Fibroblast of skin of left biceps (primary cell): ENCODE measurements at regions not wholly inside any gene's neighbourhood (a gene's known extent, or its start where the extent isn't known, plus 50 kb on each side); places are given as distances from the start of the nearest gene placed in this dataset.

Experiments used
- DNase-seq, 2 experiments: peaks; one replicate each; pipeline ENCODE4 v3.0.0-alpha.2; 2013; ENCODE audit warnings: low read depth in 2 of 2

DNA sequence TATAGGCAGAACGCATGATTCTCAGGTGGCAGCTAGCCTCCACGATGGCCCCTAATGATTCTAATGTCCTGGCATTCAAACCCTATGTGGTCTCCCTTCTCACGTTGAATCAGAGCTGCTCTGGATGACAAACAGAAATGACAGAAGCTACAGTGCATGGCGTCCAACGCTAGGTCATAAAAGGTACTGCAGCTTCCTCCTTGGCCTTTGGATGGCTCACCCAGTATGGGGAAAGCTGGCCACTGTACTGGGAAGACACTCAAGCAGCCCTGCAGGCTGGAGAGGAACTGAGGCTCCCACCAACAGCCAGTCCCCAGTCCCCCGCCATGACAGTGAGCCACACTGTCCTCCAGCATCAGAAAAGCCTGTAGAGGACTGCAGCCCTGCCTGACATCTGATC, 286.3 kb downstream of the FAM43A start:
- no peak for DNase-seq

DNA sequence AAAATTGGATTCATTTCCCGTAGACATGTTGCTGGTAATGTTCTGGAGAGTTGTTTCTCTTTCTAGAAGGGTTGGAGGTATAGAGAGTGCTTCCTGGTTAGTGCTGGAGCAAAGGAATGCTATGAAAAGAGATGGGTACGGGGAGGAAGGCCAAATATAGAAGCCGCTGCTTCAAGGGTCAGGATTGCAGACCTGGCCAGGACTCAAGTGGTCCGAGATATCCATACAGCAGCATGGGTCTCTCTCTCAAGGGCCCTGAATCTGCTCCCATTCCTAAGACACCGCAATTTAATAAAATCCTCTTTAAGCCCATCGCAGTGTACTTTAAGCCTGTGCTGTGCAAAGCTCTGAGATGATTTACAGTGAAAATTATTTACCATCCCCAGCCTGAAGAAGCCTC, 287.0 kb downstream of the FAM43A start:
- DNase-seq, result no peak

DNA sequence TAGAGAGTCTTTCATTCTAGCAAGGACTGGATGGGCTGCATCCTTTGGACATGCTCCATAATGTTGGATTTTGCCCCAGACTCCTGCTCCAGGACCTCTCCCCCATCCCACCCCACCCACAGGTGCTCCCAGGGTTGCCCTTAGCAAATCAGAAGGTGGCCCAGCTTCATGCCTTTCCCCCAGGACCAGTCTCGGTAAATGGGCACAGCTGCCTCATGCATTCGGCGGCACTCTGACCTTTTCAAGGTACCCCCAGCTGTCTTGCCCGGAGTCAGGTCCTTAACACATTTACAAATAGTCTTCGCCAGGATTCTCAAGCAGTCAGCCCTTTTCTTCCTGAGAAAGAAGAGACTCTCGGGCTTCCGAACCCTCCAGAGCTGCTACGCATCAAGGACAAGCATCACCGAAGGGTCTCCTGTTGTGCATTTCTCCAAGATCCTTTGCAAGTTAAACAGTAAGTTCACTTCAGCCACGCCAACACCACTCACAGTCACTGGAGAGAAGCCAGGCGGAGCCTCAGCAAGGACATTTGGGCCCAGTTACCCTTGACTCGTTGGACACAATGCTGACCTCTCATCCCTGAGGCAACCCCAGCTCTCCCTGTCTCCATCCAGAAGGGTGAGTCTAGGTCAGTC, 287.8 kb downstream of the FAM43A start:
- DNase-seq, result no peak

DNA sequence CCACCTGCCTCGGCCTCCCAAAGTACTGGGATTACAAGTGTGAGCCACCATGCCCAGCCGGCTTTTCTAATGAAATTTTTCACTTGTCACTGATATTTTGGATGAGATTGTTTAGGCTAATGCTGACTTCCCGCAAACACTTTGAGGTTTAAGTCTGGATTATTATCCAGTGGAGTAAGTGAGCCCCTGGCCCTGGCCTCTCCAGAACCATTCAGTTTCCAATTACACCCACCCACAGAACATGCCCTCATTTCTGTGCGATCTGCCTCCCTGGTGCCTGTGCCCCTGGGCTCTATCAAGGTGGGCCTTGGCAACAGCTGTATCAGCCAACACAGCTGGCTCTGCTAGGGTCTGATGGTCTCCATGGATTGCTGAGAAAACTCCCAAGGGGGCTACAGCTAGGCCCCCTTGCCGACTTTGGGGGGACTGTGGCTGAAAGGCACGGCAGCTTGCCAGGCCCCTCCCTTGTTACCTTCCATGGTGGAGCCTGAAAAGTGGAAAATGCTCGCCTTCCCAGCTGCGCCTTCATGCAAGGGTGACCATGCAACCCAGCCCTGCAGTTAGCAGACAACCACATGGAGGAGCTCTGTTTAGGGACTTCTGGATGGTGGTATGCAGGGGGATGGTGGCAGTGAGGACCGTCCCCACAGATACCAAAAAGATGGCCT, 288.9 kb downstream of the FAM43A start:
- DNase-seq, result no peak

DNA sequence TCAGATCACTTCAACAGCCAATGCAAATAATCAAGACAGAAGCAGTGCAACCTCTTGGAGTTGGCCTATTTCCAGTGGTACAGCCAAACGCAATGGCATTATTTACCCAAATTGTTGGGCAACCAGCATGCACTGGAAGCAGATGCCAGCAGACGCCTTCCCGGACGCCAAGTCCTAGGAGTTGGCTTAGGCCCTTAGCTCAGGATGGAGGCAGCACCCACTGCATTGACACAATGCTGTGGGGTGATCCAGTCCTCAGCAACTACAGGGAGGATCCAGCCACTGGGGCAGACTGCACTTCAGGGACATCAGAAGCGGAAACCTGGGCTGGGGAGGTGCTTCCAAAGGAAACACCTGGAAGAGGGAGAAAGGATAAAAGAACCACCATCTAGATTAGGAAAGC, 290.4 kb downstream of the FAM43A start:
- DNase-seq, result no peak

DNA sequence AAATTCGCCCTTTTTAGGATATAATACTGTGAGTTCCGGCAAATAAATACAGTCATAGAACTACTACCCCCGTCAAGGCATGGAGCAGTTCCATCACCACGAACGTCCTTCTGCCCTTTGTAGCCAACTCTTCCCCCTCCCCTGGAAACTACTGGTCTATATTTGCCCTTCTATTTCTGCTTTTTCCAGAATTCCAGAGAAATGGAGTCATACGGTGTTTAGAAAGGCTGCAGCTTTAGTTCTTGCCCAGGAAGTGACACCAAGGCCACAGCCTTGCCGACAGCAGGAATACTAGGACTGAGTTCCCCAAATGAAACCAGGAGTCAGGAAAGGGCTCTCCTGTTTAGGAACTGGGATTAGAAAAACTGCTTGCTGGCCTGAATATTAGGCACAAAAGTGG, 291.2 kb downstream of the FAM43A start:
- DNase-seq, result no peak

DNA sequence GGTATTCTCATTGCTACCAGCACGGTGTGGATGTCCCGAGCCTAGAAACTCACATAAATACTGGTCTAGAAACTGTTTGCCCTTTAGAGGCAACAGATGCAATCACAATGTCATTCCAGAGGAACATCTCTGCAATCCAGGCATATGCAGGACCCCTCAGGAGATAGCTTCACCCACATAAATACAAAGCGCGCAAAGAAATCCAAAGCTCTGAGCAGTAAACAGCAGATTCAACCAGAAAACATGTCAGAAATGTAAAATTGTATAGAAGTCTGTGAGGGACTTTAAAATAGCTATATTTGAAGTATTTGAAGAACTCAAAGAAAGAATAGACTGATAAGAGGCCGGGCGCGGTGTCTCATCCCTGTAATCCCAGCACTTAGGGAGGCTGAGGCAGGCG, 291.7 kb downstream of the FAM43A start:
- no peak for DNase-seq

DNA sequence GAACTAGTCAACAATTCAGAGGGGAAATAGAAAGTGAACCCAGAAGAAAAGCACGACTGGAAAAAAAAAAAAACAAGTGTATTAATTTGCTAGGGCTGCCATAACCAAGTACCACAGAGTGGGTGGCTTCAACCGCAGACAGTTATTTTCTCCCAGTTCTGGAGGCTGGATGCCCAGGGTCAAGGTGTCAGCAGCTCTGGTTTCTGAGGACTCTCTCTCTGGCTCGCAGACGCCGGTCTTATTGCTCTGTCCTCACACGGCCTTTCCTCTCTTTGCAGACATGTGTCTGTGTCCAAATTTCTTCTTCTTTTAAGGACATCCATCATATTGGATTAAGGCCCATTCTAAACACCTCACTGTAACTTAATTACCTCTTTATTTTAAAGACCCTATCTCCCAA, 291.8 kb downstream of the XXYLT1 start:
- DNase-seq, result no peak

DNA sequence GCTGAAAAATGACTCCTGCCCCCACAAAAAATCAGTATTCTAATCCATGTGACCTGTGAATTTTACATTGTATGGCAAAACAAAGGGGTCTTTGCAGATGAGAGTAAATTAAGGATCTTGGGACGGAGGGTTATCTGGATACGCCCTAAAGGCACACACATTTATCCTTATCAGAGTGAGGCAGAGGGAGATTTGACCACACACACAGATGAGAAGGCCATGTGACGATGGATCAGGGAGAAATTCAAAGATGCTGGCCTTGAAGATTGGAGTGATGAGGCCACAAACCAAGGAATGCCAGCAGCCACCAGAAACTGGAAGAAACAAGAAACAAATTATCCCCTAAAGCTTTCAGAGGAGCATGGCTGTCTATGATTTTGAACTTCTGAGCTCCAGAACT, 288.5 kb downstream of the XXYLT1 start:
- no peak for DNase-seq

DNA sequence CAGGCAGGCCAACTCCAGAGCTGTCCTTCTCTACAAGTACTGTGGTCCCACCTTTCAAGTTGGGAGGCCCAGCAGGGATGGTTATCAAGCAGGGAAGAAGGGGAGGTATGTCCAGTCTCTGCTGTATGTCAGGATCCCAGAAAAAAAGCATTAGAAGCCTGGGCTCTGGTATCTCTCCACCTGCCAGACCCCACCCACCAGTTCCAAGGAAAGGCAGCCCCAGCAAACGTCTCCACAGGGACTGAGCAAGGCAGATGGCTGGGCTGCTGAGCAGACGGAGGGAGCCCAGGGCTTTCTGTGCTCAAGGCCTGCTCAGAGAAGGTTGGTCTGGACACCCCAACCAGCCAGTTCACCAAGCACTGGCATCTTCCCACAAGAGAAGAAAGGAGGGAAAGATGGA, 287.8 kb downstream of the XXYLT1 start:
- DNase-seq, result no peak

DNA sequence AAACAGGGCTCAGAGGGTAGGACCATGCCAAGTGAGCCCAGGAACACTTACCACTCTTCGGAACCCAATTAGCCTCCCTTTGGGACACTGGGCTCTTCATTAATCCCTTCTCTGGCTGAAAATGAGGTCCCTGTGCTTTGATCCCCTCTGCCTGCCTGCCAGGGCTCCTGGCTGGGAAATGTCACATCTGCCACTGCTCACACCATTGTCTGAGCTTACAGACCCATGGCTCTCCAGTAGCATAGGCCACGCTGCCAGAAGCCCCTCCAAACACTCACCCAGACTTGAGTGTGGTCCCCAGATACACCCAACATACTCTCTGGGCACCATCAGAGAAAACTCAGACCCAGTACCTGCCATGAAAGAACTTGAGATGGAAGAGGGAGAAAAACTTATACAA, 287.3 kb downstream of the XXYLT1 start:
- DNase-seq, result no peak

DNA sequence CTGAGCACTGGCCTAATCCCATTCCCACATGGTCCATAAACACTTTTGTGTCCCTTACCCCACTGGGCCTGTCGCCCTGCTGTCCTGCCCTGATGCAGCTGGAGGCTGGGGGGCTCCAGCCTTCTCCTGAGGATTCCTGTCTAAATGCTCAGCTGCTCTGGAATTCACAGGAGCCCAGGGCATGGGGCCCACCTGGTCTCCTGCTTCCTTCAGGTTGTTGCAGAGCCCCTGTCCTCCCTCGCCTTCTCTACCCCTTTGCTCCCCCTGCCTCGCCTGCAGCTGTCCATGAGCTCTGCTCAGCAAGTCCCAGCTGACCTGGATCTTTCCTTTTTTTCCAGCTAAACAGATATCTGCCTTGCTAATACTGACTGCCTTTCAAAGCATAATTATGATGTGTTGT, 286.9 kb downstream of the XXYLT1 start:
- DNase-seq, result no peak

DNA sequence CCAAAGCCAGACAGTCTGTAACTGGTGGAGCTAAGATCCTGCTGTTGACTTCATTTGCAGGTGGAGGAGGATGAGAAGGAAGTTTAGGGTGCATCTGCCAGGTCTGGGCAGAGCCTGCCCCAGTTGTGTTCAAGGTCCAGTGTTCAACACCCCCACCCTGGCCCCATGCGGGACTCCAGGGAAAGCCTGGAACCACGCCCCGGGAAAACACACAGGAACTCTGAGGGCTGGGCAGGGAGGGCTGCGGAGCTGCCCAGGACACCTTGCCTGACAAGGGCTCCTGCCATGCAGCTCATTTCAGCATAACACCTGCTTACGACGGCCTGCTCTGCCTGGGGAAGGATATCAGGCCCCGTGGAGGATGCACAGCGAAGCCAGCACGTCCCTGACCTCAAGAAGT, 286.3 kb downstream of the XXYLT1 start:
- no peak for DNase-seq

DNA sequence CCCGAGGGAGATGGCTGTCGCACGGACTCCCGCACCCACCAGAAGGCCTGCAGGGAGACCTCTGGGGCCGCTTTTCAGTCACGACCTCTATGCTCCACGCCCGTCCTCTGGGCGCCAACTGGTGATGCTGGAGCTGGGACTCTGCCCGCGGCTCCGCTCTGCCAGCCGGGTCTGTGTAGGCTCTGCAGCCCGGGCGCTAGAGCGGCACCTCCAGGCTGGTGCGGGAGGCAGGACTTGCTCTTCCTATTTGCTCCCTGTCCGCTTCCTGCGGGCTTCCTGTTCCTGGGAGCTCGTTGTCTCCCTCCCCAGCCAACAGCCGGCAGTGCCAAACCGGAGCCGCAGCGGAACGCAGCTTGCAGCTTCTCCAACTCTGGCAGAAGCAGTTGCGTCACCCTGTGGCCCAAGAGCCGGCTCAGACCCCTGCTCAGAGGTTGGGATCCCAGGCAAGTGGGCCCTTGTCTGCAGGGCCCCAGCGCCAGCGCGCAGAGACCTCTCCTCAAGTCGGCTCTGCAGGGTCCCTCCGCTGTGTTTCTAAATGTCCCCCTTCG, 285.9 kb downstream of the XXYLT1 start:
- peak; percentile 17 to 25 for DNase-seq

DNA sequence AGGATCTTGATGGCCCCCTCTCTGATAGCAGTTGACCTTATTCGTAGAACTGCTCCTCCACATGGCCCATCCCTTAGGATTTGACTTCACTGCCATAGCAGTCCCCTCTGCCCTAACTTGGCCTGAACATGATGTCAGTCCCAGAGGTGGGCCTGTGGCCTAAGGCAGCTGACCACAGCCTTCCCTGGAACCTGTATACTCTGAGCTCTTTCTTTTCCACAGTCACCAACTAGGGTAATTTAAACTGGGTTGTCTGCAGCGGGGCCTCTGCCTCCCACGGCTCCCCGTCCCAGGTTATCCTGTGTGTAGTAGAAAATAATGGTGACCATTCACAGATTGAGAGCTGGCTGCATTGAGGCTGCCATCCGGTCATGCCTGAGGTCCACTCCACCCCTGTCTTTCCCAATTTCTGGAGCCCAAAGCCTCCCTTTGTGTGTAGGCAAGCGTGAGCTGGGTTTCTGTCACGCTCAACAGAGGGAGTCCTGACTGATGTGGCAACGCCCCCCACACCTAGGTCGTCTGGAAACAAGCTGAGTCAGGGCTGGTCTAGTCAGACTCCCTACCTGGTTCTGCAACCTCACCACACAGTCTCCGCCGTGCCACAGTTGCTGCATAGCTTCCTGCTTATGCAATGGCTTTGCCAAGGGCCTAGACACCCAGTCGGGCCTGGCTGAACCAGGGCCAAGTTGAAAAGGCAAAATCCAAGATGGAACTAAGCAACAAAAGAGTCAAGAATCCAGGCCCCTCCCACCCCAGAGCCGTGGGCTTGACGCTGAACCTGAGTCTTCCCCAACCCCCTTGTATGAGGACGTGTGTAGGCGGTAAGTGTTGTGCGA, 284.5 kb downstream of the XXYLT1 start:
- DNase-seq, result no peak

DNA sequence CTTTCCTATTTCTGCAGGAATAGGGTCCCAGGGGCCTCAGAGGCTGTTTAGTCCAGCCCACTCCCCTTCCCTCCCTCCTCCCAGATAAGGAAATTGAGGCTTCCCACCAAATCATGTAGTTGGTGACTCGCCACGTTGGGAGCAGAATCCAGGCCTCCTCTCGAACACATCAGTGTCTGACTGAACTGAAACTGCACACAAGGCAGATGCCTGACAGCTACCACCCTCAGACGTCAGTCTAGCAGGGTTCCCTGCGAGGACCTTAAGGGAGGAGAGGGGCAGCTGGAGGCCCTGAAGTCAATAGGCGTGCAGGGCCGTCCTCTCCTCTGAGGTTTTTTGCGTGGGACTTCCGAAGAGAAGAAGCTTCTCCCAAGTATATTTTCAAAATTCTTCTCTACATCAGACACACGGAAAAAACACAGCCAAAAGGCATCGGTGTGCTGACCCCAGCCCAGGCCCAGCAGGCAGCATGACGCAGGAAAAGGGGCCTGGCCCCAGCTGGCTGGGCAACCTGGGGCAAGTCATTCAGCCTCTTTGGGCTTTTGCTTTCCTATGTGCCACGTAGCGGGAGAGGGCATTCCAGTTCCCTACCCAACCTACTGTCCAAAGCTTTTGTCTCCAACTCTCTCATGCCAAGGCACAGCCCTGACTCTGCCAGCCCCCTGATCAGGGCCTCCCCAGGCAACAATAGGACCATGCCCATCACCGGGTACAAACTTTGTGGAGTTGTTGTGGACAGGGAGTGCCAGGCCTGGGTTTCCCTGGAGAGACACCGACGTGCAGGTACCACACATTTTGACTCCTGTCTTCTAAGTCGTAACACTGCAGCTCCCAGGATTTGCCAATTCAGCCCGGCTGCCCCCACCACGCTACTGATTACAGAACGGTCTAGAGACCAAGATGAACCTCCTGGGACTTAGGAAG, 283.1 kb downstream of the XXYLT1 start:
- no peak for DNase-seq

DNA sequence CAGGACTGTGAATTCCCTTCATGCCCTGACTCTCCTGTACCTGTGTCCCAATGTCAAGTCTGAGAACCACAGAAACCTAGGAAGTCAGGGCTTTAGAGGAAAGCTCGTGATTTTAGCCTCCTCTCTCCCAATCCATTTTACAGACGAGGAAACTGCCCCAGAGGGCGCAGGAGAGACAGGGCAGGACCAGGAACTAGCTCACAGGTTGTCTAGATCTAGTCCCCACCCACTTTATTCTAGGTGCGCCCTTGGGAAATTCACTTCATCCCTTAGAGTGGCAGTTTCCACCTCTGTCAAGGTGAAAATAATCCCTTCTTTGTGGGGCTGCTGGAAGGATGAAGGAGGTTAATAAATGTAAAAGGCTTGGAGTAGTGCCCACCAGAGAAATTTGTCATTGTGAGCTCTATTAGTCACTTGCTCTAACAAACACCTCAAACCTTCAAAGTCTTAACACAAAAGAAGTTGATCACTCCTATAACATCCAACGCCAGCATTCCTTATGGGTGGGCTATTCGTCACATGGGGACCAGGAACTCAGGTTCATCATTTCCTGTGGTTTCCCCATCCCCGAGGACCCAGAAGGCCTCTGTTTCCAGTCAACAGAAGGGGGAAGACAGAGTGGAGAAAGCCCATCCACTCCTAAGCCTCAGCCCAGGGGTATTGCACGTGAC, 282.3 kb downstream of the XXYLT1 start:
- DNase-seq, result no peak

DNA sequence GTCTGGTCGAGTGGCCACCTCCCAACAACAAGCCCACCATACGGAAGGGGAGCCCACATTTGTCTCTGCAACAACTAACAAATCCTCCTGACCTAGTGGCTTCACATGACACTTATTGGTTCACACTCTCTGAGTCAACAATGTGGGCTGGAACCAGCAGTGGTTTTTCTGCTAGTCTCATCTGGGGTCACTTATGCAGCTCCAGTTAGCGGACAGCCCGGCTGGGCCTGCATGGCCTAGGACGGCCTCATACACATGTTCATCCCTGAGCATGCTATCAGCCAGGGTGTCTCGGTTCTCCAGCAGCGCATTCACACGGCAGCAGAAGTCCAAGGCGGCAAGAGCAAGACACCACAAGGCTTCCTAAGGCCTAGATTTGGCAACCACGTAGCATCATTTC, 281.7 kb downstream of the XXYLT1 start:
- DNase-seq, result no peak

DNA sequence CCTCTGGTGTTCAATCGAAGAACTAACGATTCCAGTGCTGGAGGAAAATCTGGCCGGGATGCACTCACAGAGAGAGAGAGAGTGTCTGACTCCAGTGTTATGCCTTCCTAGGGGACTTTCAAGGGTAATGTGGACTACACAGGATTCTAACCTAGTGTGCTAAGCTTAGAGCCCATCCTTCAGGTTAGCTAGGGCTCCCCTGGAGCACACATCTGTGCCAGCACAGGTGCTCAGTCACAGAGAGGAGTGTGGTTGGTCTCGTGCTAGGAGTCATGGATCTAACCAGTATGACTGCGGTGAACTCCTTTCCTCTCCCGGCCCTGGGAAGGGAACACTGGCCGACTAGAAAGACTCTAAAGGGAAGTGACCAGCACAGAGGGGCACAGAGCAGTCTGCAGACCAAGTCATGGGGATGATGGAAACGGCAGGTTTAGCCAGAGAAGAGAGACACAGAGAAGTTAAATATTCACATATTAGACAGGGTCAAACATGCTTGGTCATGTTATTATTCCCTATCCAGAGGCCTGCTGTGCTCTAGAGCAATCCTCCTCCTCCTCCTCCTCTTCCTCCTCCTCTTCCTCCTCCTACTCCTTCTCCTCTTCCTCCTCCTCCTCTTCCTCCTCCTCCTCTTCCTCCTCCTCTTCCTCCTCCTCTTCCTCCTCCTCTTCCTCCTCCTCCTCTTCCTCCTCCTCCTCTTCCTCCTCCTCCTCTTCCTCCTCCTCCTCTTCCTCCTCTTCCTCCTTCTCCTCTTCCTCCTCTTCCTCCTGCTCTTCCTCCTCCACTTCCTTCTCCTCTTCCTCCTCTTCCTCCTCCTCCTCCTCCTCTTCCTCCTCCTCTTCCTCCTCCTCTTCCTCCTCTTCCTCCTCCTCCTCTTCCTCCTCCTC, 280.3 kb downstream of the XXYLT1 start:
- no peak for DNase-seq

DNA sequence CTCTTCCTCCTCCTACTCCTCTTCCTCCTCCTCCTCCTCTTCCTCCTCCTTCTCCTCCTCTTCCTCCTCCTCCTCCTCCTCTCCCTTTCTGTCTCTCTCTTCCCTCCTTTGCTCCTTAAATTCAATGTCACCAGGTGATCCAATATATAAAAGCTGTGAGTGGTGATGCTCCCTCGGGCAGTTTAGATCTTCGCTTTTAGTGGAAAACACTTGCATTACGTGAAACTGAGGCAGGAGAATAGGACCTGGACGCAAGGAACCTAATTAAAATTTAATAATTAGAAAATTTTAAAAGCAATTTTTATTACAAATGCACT, 279.7 kb downstream of the XXYLT1 start:
- no peak for DNase-seq
